Body of pancreas (tissue), 4 donors: ENCODE measurements at regions not wholly inside any gene's neighbourhood (a gene's known extent, or its start where the extent isn't known, plus 50 kb on each side); places are given as distances from the start of the nearest gene placed in this dataset.

Source experiments
- CTCF ChIP-seq, 7 experiments: fragments of 450-650 bp in 4 of 7; fragments of 200-600 bp in 3 of 7; sonication (generic) in 3 of 7; IDR thresholded peaks; one replicate each; pipeline ENCODE4 v1.5.1; 2016 to 2019; ENCODE audit warnings: antibody characterized with exemption in 7 of 7
- POLR2A ChIP-seq, 3 donors: fragments of 450-650 bp; IDR thresholded peaks; one replicate each; pipeline ENCODE4 v1.6.1; 2016; ENCODE audit warnings: antibody characterized with exemption in 3 of 3, mild to moderate bottlenecking in 2 of 3

DNA sequence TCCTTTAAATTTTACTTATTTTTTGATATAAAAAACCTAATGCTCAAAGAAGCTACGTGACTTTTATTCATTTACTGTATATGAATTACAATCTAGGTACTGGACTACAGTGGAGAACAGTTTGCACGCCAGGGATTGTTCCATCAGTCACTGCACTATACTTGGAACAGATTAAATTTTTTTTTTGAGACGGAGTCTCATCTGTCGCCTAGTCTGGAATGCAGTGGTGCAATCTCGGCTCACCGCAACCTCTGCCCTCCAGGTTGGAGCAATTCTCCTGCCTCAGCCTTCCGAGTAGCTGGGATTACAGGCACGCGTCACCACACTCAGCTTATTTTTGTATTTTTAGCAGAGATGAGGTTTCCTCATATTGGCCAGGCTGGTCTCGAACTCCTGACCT, 330.0 kb upstream of the SLC14A2 start:
- TF ChIP-seq CTCF (IDR thresholded peaks at IDR 0.05) (no peak), POLR2A (IDR thresholded peaks at IDR 0.05) (no peak)
